Esophagus squamous epithelium (tissue), 5 donors: ENCODE measurements at regions not wholly inside any gene's neighbourhood (a gene's known extent, or its start where the extent isn't known, plus 50 kb on each side); places are given as distances from the start of the nearest gene placed in this dataset.

ENCODE experiments used
- DNase-seq: peaks from one replicate; lab custom pipeline; 2025; lab: John Stamatoyannopoulos, UW
- H3K27ac ChIP-seq, 4 donors: fragments of 200-600 bp; sonication (generic); one replicate each; pipeline ENCODE4 v1.5.1; 2016 to 2019; ENCODE audit warnings: mild to moderate bottlenecking in 1 of 4
- H3K27me3 ChIP-seq, 4 donors: fragments of 200-600 bp; sonication (generic); 1 replicate in 3 of 4; 2 replicates in 1 of 4; pipeline versions ENCODE4 v1.5.1 to v1.6.0; 2017 to 2021; ENCODE audit warnings: antibody characterized with exemption in 1 of 4
- H3K36me3 ChIP-seq, 3 donors: fragments of 200-600 bp; sonication (generic); one replicate each; pipeline ENCODE4 v1.5.1; 2016 to 2019
- H3K4me1 ChIP-seq, 3 donors: fragments of 200-600 bp; sonication (generic); one replicate each; pipeline ENCODE4 v1.5.1; 2017 to 2019
- H3K4me3 ChIP-seq, 4 donors: fragments of 200-600 bp; sonication (generic); 1 replicate in 3 of 4; 2 replicates in 1 of 4; pipeline ENCODE4 v1.5.1; 2016 to 2019; ENCODE audit warnings: mild to moderate bottlenecking in 2 of 4, moderate library complexity in 1 of 4
- H3K9me3 ChIP-seq, 3 donors: fragments of 200-600 bp; sonication (generic); one replicate each; pipeline ENCODE4 v1.5.1; 2016 to 2019
- CTCF ChIP-seq, 6 experiments: fragments of 450-650 bp in 4 of 6; fragments of 200-600 bp in 2 of 6; sonication (generic) in 2 of 6; IDR thresholded peaks; one replicate each; pipeline ENCODE4 v1.5.1; 2016 to 2019; ENCODE audit warnings: antibody characterized with exemption in 6 of 6, mild to moderate bottlenecking in 4 of 6, moderate library complexity in 4 of 6
- POLR2A ChIP-seq, 4 donors: fragments of 450-650 bp; IDR thresholded peaks; one replicate each; pipeline ENCODE4 v1.6.1; 2017; ENCODE audit warnings: antibody characterized with exemption in 4 of 4, mild to moderate bottlenecking in 4 of 4, moderate library complexity in 3 of 4
- WGBS, 2 donors: methylation state at CpG; one replicate each; pipeline ENCODE4 v1.1.5; 2018; 5-methylcytosine and 5-hydroxymethylcytosine counted together
- intact Hi-C: fragments of 100-400 bp; cut with DNase I; formaldehyde crosslinking; loops from one replicate; pipeline ENCODE4 v1.15.0; 2022
- donor health status: DM: yes; HTN: yes; CAD: no.

DNA sequence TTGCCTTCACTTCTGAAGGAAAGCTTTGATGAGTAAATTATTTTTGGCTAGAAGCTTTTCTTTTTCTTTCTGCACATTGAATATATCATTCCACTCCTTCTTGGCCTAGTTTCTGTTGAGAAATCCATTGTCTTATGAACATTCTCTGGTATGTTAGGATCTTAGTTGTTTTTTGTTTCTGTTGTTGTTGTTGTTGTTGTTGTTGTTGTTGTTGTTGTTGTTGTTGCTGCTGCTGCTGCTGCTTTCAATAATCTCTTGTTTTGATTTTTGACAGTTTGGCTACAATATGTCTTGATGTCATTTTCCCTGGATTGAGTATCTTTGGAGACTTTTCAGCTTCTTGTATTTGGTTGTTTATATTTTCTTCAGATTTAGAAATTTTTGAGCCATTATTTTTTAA is 836.5 kb upstream of the MAN1A1 start:
- H3K27me3 ChIP-seq: no peaks in the 10 kb centered on the region
- no peaks in the 10 kb centered on the region for H3K36me3 ChIP-seq
- TF ChIP-seq POLR2A (IDR thresholded peaks at IDR 0.05): no peak
- no peak for TF ChIP-seq CTCF (IDR thresholded peaks at IDR 0.05)
- no peaks in the 10 kb centered on the region for H3K4me1 ChIP-seq
- DNase-seq: no peak
- H3K27ac ChIP-seq: no peak overlapping the region
- intact Hi-C loops: no loop called here
- no peak overlapping the region for H3K4me3 ChIP-seq
- no peaks in the 10 kb centered on the region for H3K9me3 ChIP-seq

DNA sequence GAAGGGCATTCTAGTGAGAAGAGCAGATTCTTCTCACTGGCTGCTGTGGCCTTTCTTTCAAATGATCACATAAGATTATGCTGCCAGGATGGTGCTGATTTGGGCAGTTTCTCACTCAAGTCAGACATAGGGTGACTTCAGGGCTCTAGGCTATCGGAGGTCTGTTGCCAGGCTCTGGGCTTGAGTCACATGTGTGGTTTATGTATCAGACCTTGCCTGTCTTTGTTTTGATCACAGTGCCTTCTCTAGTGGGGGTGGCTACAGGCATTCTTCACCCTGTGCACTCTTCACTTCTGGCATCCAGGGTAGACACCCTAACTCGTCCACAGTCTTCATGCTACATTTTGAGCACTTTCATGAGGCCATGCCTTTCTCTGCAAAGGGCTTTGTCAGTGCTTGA is 823.7 kb upstream of the MAN1A1 start:
- Histone ChIP-seq H3K4me3 (no peak overlapping the region), H3K27ac (no peak overlapping the region), H3K9me3 (no peaks in the 10 kb centered on the region), H3K36me3 (no peaks in the 10 kb centered on the region), H3K27me3 (no peaks in the 10 kb centered on the region), H3K4me1 (no peaks in the 10 kb centered on the region)
- intact Hi-C loops: no loop called here
- no peak for TF ChIP-seq POLR2A (IDR thresholded peaks at IDR 0.05)
- no peak for TF ChIP-seq CTCF (IDR thresholded peaks at IDR 0.05)
- DNase-seq: no peak
- 60 to 73% methylated on average over 1 to 2 of the region's 2 CpGs for WGBS, 2 donors

DNA sequence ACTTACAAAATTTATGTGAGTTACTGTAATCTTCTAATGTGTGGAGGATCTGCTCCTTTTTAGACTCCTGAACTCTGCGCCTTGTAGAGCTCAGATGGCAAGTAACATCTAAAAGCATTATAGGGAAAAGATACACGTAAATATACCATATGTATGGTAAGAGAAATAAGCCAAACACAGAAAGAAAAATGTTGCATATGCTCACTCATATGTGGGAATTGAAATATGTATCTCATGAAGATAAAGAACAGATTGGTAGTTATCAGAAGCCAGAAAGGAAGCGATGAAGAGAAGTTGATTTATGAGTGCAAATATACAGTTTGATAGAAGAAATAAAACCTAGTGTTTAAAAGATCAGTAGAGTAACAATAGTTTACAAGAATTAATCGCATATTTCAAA is 815.0 kb upstream of the MAN1A1 start:
- 70 to 77% methylated on average over 4 of the region's 4 CpGs for WGBS, 2 donors

DNA sequence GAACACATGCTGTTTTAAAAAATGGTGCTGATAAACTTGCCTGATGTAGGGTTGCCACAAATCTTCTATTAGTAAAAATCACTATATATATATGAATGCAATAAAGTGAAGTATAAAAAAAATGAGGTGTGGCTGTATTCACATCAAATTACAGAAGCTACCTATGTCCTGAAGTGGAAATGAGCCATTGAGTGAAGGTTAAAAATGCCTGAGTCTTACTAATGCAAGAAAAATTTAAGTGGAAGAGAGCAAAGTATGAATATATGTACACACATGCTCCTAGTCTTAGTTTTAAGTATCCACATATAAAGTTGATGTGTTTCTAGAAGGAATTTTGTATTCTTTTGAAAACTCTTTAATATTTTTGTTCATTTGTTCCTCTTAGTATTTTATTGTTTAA is 808.3 kb upstream of the MAN1A1 start:
- no peaks in the 10 kb centered on the region for H3K4me1 ChIP-seq
- DNase-seq: no peak
- H3K27me3 ChIP-seq: no peaks in the 10 kb centered on the region
- H3K27ac ChIP-seq: no peak overlapping the region
- H3K36me3 ChIP-seq: no peaks in the 10 kb centered on the region
- H3K9me3 ChIP-seq: no peaks in the 10 kb centered on the region
- H3K4me3 ChIP-seq: no peak overlapping the region
- TF ChIP-seq POLR2A (IDR thresholded peaks at IDR 0.05): no peak
- TF ChIP-seq CTCF (IDR thresholded peaks at IDR 0.05): no peak
- intact Hi-C loops: no loop called here

More for the DNA sequence above, 815.0 kb upstream of the MAN1A1 start:
- Histone ChIP-seq H3K27me3 (no peaks in the 10 kb centered on the region), H3K4me1 (no peaks in the 10 kb centered on the region), H3K36me3 (no peaks in the 10 kb centered on the region), H3K27ac (no peak overlapping the region), H3K4me3 (no peak overlapping the region), H3K9me3 (no peaks in the 10 kb centered on the region)
- DNase-seq: no peak
- intact Hi-C loops: no loop called here
- TF ChIP-seq CTCF (IDR thresholded peaks at IDR 0.05) (no peak), POLR2A (IDR thresholded peaks at IDR 0.05) (no peak)

GRCh38 chr6:120147071-120147871 is 797.7 kb upstream of the MAN1A1 start:
- intact Hi-C loops: no loop called here
- DNase-seq: no peak
- no peaks in the 10 kb centered on the region for H3K36me3 ChIP-seq
- 60 to 69% methylated on average over 3 of the region's 4 CpGs for WGBS, 2 donors
- H3K9me3 ChIP-seq: no peaks in the 10 kb centered on the region
- H3K27me3 ChIP-seq: no peaks in the 10 kb centered on the region
- TF ChIP-seq POLR2A (IDR thresholded peaks at IDR 0.05): no peak
- TF ChIP-seq CTCF (IDR thresholded peaks at IDR 0.05): no peak
- H3K27ac ChIP-seq: no peak overlapping the region
- H3K4me3 ChIP-seq: no peak overlapping the region
- H3K4me1 ChIP-seq: no peaks in the 10 kb centered on the region
